ENCODE measurements at regions not wholly inside any gene's neighbourhood (a gene's known extent, or its start where the extent isn't known, plus 50 kb on each side); places are given as distances from the start of the nearest gene placed in this dataset.
A peak's percentile ranks its signal among the peaks of the same experiment; 100 is the strongest.

DNA sequence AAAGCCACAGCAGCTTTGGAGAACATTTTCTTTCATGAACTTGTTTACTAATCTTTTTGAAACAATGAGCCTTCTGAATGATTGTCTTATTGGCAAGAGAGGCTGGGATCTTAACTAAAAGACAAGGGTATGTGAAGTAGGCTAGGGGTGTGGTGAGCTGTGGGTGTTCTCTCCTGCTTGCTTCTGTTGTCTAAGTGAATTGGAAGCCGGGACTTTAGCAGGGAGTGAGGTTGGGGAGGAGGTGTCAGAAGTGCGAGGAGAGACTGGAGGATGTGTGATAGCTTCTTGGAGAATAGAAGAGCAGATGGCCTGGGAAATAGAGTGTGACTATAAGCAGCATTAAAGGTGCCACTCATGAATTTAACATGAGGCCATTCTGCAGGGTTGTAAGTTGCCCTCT lies 562.8 kb downstream of the UTRN start:
- FAIRE-seq (peak; percentile 4), DNase-seq (ENCODE audit: insufficient read length, low spot score) (no peak)

DNA sequence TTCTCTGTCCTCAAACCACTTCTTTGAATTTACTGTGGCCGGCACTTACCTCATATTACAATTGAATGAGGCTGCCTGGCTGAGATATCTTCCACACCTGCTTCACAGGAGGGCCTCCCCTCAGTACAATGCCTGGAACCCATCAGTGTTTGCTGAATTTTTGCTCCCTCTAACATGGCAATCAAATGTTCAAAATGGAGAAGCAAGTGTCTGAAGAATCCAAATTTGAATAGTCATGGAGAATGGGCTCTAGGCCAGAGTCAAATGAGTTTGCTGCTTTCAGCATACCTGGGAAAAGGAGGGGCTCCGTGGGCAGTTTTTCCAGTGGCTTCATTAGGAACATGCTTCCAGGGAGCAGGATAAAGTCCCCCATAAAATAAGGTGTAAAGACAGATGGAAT lies 564.8 kb downstream of the UTRN start:
- FAIRE-seq: no peak
- DNase-seq (ENCODE audit: insufficient read length, low spot score): no peak

DNA sequence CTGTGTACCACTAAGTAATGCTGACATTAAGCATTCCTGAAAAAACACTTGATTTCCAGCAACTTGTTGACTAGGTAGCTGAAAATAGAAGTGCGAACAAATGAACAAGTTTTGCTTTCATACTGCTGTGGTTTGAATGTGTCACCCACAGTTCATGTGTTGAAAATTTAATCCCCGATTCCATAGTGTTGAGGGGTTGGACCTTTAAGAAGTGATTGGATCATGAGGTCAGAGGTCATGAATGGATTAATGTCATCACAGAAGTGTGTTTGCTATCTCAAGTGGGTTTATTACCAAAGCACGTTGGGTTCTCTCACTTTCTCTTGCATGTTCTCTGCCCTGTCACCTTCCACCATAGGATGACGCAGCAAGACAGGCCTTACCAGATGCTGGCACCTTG lies 568.5 kb downstream of the UTRN start:
- no peak for FAIRE-seq
- DNase-seq (ENCODE audit: insufficient read length, low spot score): no peak

- FAIRE-seq (no peak), DNase-seq (ENCODE audit: insufficient read length, low spot score) (no peak)
Observed at GRCh38 chr6:144854654-144855053, 569.5 kb downstream of the UTRN start.

- FAIRE-seq: no peak
- DNase-seq (ENCODE audit: insufficient read length, low spot score): no peak
Observed at GRCh38 chr6:144855375-144855774, 570.2 kb downstream of the UTRN start.

- DNase-seq (ENCODE audit: insufficient read length, low spot score) (no peak), FAIRE-seq (no peak)
Observed at GRCh38 chr6:144855812-144856531, 570.8 kb downstream of the UTRN start.

DNA sequence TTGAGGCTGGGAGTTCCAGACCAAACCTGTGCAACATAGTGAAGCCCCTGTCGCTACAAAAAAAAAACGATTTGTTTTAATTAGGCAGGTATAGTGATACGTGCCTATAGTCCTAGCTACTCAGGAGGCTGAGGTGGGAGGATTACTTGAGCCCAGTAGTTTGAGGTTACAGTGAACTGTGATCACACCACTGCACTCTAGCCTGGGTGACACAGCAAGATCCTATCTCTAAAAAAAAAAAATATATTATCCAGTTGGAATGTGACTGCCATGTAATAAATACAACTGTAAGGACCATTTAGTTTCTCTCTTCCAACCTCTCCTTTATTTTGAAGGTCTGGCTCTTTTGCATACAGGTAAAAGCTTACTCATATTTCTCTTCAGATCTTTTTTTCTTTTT lies 571.5 kb downstream of the UTRN start:
- FAIRE-seq: no peak

DNA sequence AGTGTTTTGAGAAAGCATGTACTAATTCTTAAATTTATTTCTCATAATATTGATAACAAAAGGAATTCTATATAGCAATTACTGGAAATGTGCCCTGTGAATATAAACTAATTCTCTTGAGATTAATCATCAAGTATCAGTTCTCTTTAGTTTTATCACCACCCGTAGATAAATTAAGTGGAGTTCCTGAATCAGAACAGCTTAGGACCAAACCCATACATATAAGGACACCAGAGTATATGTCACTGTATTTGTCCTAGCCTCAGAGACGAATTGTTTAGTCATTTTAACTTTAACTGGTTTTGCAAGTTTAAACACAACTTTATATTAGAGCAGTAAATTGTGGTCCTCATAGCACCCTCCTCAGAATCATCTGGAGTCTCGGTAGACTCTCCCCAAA lies 572.0 kb downstream of the UTRN start:
- FAIRE-seq: no peak
- DNase-seq (ENCODE audit: insufficient read length, low spot score): no peak

More for the DNA sequence above, 571.5 kb downstream of the UTRN start:
- no peak for DNase-seq (ENCODE audit: insufficient read length, low spot score)

DNA sequence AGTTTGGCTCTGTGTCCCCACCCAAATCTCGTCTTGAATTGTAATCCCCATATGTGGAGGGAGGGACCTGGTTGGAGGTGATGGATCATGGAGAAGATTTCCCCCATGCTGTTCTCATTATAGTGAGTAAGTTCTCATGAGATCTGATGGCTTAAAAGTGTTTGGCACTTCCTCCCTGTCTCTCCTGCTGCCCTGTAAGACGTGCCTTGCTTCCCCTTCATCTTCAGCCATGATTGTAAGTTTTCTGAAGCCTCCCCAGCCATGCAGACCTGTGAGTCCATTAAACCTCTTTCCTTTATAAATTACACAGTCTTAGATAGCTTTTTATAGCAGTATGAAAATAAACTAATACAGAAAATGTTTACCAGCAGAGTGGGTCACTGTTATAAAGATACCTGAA lies 577.6 kb downstream of the UTRN start:
- FAIRE-seq: no peak
- no peak for DNase-seq (ENCODE audit: insufficient read length, low spot score)

DNA sequence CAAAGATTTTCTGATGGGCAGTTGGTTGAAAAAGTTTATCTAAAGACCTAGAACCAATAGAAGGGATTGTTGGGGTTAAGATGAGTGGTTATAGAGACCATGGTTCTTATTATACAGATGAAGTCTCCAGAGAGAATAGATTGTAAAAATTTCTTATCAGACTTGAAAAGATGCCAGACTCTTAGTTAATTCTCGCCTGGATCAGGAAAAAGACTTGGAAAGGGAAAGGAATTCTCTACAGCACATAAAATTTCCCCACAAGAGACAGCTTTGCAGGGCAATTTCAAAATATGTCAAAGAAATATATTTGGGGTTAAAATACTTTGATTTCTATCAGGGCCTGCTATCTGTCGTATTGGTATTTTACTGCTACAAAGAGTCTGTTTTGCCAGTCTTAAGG lies 582.6 kb downstream of the UTRN start:
- FAIRE-seq (no peak), DNase-seq (ENCODE audit: insufficient read length, low spot score) (no peak)

GRCh38 chr6:144870782-144871181 lies 585.6 kb downstream of the UTRN start:
- DNase-seq (ENCODE audit: insufficient read length, low spot score): no peak
- FAIRE-seq: no peak

DNA sequence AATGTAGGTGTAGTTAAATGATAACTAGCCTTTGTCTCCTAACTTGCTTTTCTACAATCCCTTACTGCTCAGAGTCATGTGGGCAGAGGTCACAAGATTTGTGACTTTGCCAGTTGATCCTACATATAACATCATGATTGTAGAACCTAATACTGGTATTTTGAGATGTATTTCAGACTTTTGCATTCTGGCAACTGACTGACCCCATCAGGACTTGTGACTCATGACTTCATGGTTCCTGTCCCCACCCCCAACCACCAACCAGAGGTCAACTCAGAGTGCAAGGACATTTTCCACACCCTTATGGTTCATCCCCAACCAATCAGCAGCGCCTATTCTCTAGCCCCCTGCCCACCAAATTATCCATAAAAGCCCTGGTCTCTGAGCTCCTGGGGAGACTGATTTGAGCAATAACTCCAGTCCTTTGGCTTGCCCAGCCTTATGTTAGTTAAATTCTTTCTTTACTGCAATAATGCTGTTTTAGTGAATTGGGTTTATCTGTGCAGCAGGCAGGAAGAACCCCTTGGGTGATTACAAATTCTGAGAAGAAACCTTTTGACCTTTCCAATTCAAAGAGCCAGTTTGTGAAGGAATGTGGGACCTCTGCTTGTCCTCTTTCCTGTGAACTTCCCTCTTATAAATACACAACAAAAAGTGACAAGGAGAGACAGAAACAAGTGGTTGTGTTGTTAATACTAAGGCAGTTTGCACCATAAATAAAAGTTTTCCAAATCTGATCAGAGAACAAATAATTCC lies 588.7 kb downstream of the UTRN start:
- FAIRE-seq: no peak
- no peak for DNase-seq (ENCODE audit: insufficient read length, low spot score)

GRCh38 chr6:144876689-144877088 lies 591.6 kb downstream of the UTRN start:
- no peak for DNase-seq (ENCODE audit: insufficient read length, low spot score)
- no peak for FAIRE-seq

- FAIRE-seq: no peak
- DNase-seq (ENCODE audit: insufficient read length, low spot score): no peak
Observed at GRCh38 chr6:144877118-144877517, 592.0 kb downstream of the UTRN start.

- DNase-seq (ENCODE audit: insufficient read length, low spot score) (no peak), FAIRE-seq (no peak)
Observed at GRCh38 chr6:144878577-144878976, 593.4 kb downstream of the UTRN start.

GRCh38 chr6:144879436-144879835 lies 594.3 kb downstream of the UTRN start:
- DNase-seq (ENCODE audit: insufficient read length, low spot score) (no peak), FAIRE-seq (no peak)

DNA sequence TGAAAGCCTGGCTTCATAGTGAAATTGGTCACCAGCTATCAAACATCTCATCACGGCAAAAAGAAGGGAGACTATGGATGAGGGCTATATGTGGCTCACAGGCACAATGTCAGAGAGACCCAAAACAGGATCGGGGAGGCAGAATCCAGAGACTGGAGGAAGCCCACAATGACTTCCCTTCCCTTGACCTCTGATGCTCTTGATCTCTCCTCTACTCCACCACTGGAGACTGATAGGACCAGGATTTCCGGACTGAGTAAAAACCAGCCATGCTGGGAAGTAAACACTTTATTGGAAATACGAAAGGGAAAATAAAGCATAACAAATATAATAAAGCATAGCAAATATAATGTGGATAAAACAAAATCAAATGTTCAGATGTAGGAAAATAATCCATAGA lies 597.3 kb downstream of the UTRN start:
- DNase-seq (ENCODE audit: insufficient read length, low spot score) (no peak), FAIRE-seq (no peak)

DNA sequence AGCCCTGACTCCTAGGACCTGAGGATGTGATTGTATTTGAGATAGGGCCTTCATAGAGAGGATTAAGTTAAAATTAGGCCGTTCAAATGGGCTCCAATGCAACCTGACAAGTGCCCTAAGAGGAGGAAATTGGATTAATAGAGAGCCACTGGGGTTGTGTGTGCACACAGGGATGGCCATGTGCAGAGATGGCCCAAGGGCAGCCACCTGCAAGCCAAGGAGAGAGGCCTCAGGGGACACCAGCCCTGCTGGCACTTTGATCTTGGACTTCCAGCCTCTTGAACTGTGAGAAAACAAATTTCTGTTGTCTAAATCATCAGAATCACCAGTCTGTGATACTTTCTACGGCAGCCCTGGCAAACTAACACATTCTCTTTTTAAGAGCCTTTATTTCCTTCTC lies 598.8 kb downstream of the UTRN start:
- DNase-seq (ENCODE audit: insufficient read length, low spot score) (no peak), FAIRE-seq (no peak)

DNA sequence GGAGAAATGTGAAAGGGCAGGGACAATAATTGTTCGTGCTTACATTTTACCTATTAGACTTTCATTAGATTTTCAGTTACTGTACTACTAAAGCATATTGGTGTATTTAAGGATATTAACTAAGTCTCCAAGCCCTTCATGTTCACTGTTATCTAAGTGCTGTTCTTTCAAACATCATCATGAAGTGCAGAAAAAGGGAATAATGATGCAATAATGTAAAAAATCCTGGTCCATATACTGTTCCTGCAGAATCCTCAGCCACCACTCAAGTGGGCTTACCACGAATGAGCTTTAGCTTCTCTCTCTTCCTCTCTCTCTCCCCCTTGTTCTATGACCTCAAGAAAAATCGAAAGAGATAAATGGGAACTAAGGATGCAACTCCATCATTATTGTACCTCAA lies 600.7 kb downstream of the UTRN start:
- DNase-seq (ENCODE audit: insufficient read length, low spot score) (no peak), FAIRE-seq (no peak)

- no peak for FAIRE-seq
Observed at GRCh38 chr6:144886682-144887081, 601.5 kb downstream of the UTRN start.

GRCh38 chr6:144888621-144889020 lies 603.5 kb downstream of the UTRN start:
- no peak for FAIRE-seq

More at GRCh38 chr6:144886682-144887081, 601.5 kb downstream of the UTRN start:
- DNase-seq (ENCODE audit: insufficient read length, low spot score): no peak

GRCh38 chr6:144893680-144894151 lies 608.6 kb downstream of the UTRN start:
- no peak for DNase-seq (ENCODE audit: insufficient read length, low spot score)
- FAIRE-seq: no peak

More at GRCh38 chr6:144888621-144889020, 603.5 kb downstream of the UTRN start:
- DNase-seq (ENCODE audit: insufficient read length, low spot score): no peak

Data from HTR-8/SVneo (cell line).